ENCODE measurements at regions not wholly inside any gene's neighbourhood (a gene's known extent, or its start where the extent isn't known, plus 50 kb on each side); places are given as distances from the start of the nearest gene placed in this dataset.

- Histone ChIP-seq H3K23ac (ENCODE audit: low read depth, low read length, poor library complexity) (no peak overlapping the region), H4K8ac (ENCODE audit: low read depth, low read length) (no peak overlapping the region), H3K4me1 (ENCODE audit: control insufficient read depth in 2 of 2, insufficient read depth in 1 of 2, low read depth in 1 of 2, low read length in 2 of 2) (no peaks in the 10 kb centered on the region), H3K14ac (ENCODE audit: low read length) (no peak overlapping the region), H4K91ac (ENCODE audit: low read depth, low read length, poor library complexity) (no peak overlapping the region), H3K9ac (ENCODE audit: low read depth, low read length, poor library complexity) (no peak overlapping the region), H3K4me2 (ENCODE audit: insufficient read depth, low read length, poor library complexity, severe bottlenecking) (no peak overlapping the region), H3K9me3 (replicated peaks in 1 of 2; ENCODE audit: control insufficient read depth in 2 of 2, insufficient read depth in 1 of 2, low read depth in 1 of 2, low read length in 2 of 2) (no peaks in the 10 kb centered on the region), H3K27ac (replicated peaks; ENCODE audit: low read length) (no peak overlapping the region), H2BK15ac (ENCODE audit: low read length) (no peak overlapping the region), H3K18ac (ENCODE audit: low read length) (no peak overlapping the region), H2AK5ac (ENCODE audit: low read depth, low read length) (no peak overlapping the region), H3K4me3 (ENCODE audit: low read length in 2 of 2) (no peak overlapping the region), H2BK120ac (ENCODE audit: low read depth, low read length) (no peak overlapping the region), H3K79me1 (ENCODE audit: low read depth, low read length) (no peaks in the 10 kb centered on the region), H2BK12ac (ENCODE audit: low read length) (no peak overlapping the region), H2BK5ac (ENCODE audit: low read length) (no peak overlapping the region), H3K36me3 (replicated peaks in 1 of 2; ENCODE audit: control insufficient read depth in 2 of 2, insufficient read depth in 2 of 2, low read length in 2 of 2) (no peaks in the 10 kb centered on the region), H2AFZ (ENCODE audit: low read length) (no peak overlapping the region), H3K4ac (ENCODE audit: low read length) (no peak overlapping the region), H3K27me3 (ENCODE audit: control insufficient read depth in 3 of 3, insufficient read depth in 3 of 3, low read depth in 1 of 3, low read length in 3 of 3) (no peaks in the 10 kb centered on the region)
- WGBS, 2 donors (ENCODE audit: extremely low coverage in 2 of 2, insufficient read length in 2 of 2, insufficient replicate concordance in 1 of 2), result no CpG with 5 or more reads among the region's 1 CpG
- no peak for DNase-seq (ENCODE audit: low spot score)
These were observed 239.7 kb downstream of the HLX start for GRCh38 chr1:221118938-221119320.

DNA sequence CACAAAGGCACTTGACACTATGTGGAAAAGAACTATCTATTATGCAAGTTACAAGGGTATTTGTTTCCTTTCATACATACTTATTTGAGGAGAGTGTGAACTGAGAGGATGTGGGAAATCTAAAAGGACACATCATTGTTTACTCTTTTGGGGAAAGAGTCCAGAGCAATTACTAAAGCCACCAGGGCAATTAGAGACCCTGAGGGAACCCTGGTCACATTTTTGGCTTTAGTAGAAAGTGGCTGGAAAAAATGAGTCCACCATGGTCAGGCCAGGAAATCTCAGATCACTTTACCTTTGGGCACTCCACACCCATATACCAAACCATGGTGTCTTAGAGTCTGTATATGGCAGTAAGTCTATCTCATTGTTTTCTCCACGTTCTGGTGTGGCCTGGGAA lies 243.3 kb downstream of the HLX start:
- Histone ChIP-seq H4K91ac (ENCODE audit: low read depth, low read length, poor library complexity) (no peak overlapping the region), H2AK5ac (ENCODE audit: low read depth, low read length) (no peak overlapping the region), H3K36me3 (replicated peaks in 1 of 2; ENCODE audit: control insufficient read depth in 2 of 2, insufficient read depth in 2 of 2, low read length in 2 of 2) (no peaks in the 10 kb centered on the region), H3K9ac (ENCODE audit: low read depth, low read length, poor library complexity) (no peak overlapping the region), H2BK12ac (ENCODE audit: low read length) (no peak overlapping the region), H3K14ac (ENCODE audit: low read length) (no peak overlapping the region), H2BK120ac (ENCODE audit: low read depth, low read length) (no peak overlapping the region), H2BK5ac (ENCODE audit: low read length) (no peak overlapping the region), H3K4ac (ENCODE audit: low read length) (no peak overlapping the region), H2BK15ac (ENCODE audit: low read length) (no peak overlapping the region), H2AFZ (ENCODE audit: low read length) (no peak overlapping the region), H3K27me3 (ENCODE audit: control insufficient read depth in 3 of 3, insufficient read depth in 3 of 3, low read depth in 1 of 3, low read length in 3 of 3) (no peaks in the 10 kb centered on the region), H4K8ac (ENCODE audit: low read depth, low read length) (no peak overlapping the region), H3K4me1 (ENCODE audit: control insufficient read depth in 2 of 2, insufficient read depth in 1 of 2, low read depth in 1 of 2, low read length in 2 of 2) (no peaks in the 10 kb centered on the region), H3K9me3 (replicated peaks in 1 of 2; ENCODE audit: control insufficient read depth in 2 of 2, insufficient read depth in 1 of 2, low read depth in 1 of 2, low read length in 2 of 2) (no peaks in the 10 kb centered on the region), H3K27ac (replicated peaks; ENCODE audit: low read length) (no peak overlapping the region), H3K4me3 (ENCODE audit: low read length in 2 of 2) (no peak overlapping the region), H3K79me1 (ENCODE audit: low read depth, low read length) (no peaks in the 10 kb centered on the region), H3K4me2 (ENCODE audit: insufficient read depth, low read length, poor library complexity, severe bottlenecking) (no peak overlapping the region), H3K18ac (ENCODE audit: low read length) (no peak overlapping the region), H3K23ac (ENCODE audit: low read depth, low read length, poor library complexity) (no peak overlapping the region)
- DNase-seq (ENCODE audit: low spot score), result no peak
- WGBS, 2 donors (ENCODE audit: extremely low coverage in 2 of 2, insufficient read length in 2 of 2, insufficient replicate concordance in 1 of 2), result no CpG with 5 or more reads among the region's 1 CpG

DNA sequence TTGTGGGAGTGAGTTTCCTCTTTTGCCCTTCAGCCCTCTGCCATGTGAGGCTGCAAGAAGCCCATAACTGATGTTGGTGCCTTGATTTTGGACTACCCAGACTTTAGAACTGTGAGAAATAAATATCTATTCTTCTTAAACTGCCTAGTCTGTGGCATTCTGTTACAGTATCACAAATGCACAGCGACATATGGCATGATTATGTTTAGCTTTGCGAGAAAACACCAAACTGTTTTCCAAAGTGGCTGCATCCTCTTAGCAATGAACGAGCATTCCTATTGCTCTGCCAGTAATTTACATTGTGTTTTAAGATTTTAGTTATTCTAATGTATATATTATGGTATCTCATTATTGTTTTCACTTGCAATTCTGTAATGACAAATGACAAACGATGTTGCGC lies 246.7 kb downstream of the HLX start:
- H2AFZ ChIP-seq (ENCODE audit: low read length), result no peak overlapping the region
- H2BK120ac ChIP-seq (ENCODE audit: low read depth, low read length), result no peak overlapping the region
- H2BK5ac ChIP-seq (ENCODE audit: low read length), result no peak overlapping the region
- no peak overlapping the region for H3K14ac ChIP-seq (ENCODE audit: low read length)
- H3K4me2 ChIP-seq (ENCODE audit: insufficient read depth, low read length, poor library complexity, severe bottlenecking), result no peak overlapping the region
- DNase-seq (ENCODE audit: low spot score), result no peak
- no peaks in the 10 kb centered on the region for H3K79me1 ChIP-seq (ENCODE audit: low read depth, low read length)
- no peaks in the 10 kb centered on the region for H3K27me3 ChIP-seq (ENCODE audit: control insufficient read depth in 3 of 3, insufficient read depth in 3 of 3, low read depth in 1 of 3, low read length in 3 of 3)
- H3K18ac ChIP-seq (ENCODE audit: low read length), result no peak overlapping the region
- no peak overlapping the region for H4K8ac ChIP-seq (ENCODE audit: low read depth, low read length)
- H3K23ac ChIP-seq (ENCODE audit: low read depth, low read length, poor library complexity), result no peak overlapping the region
- H2BK12ac ChIP-seq (ENCODE audit: low read length), result no peak overlapping the region
- no peak overlapping the region for H3K27ac ChIP-seq (replicated peaks; ENCODE audit: low read length)
- no peaks in the 10 kb centered on the region for H3K36me3 ChIP-seq (replicated peaks in 1 of 2; ENCODE audit: control insufficient read depth in 2 of 2, insufficient read depth in 2 of 2, low read length in 2 of 2)
- H2BK15ac ChIP-seq (ENCODE audit: low read length), result no peak overlapping the region
- no peaks in the 10 kb centered on the region for H3K4me1 ChIP-seq (ENCODE audit: control insufficient read depth in 2 of 2, insufficient read depth in 1 of 2, low read depth in 1 of 2, low read length in 2 of 2)
- no peak overlapping the region for H3K4ac ChIP-seq (ENCODE audit: low read length)
- no peak overlapping the region for H4K91ac ChIP-seq (ENCODE audit: low read depth, low read length, poor library complexity)
- no peak overlapping the region for H2AK5ac ChIP-seq (ENCODE audit: low read depth, low read length)
- no peak overlapping the region for H3K9ac ChIP-seq (ENCODE audit: low read depth, low read length, poor library complexity)
- H3K4me3 ChIP-seq (ENCODE audit: low read length in 2 of 2), result no peak overlapping the region
- no peaks in the 10 kb centered on the region for H3K9me3 ChIP-seq (replicated peaks in 1 of 2; ENCODE audit: control insufficient read depth in 2 of 2, insufficient read depth in 1 of 2, low read depth in 1 of 2, low read length in 2 of 2)
- no CpG with 5 or more reads among the region's 5 CpGs for WGBS, 2 donors (ENCODE audit: extremely low coverage in 2 of 2, insufficient read length in 2 of 2, insufficient replicate concordance in 1 of 2)

DNA sequence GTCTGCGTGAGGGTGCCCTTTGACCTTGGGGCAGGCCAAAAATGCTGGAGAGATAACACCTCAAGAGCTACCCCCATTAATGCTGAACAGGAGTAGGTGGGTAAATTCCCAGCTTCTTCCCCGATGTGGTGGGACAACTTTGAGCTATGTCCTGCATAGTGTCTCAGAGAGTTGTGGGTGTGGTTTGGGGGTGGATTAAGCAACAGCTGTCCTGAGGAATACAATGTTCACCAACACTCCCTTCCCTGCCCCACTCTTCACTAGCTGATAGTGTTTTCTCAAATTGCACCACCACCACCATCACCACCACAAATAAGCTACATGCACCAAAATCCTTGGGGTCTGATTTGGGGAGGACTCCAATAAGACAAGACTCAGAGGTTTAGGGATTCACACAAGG lies 258.4 kb downstream of the HLX start:
- no peaks in the 10 kb centered on the region for H3K79me1 ChIP-seq (ENCODE audit: low read depth, low read length)
- no peak for DNase-seq (ENCODE audit: low spot score)
- WGBS, 2 donors (ENCODE audit: extremely low coverage in 2 of 2, insufficient read length in 2 of 2, insufficient replicate concordance in 1 of 2), result no CpG with 5 or more reads among the region's 2 CpGs
- H3K27me3 ChIP-seq (ENCODE audit: control insufficient read depth in 3 of 3, insufficient read depth in 3 of 3, low read depth in 1 of 3, low read length in 3 of 3), result no peaks in the 10 kb centered on the region
- no peak overlapping the region for H3K4me3 ChIP-seq (ENCODE audit: low read length in 2 of 2)
- no peak overlapping the region for H3K4ac ChIP-seq (ENCODE audit: low read length)
- H2BK12ac ChIP-seq (ENCODE audit: low read length), result no peak overlapping the region
- no peak overlapping the region for H3K18ac ChIP-seq (ENCODE audit: low read length)
- no peak overlapping the region for H3K23ac ChIP-seq (ENCODE audit: low read depth, low read length, poor library complexity)
- H3K14ac ChIP-seq (ENCODE audit: low read length), result no peak overlapping the region
- no peak overlapping the region for H2BK15ac ChIP-seq (ENCODE audit: low read length)
- H3K9me3 ChIP-seq (replicated peaks in 1 of 2; ENCODE audit: control insufficient read depth in 2 of 2, insufficient read depth in 1 of 2, low read depth in 1 of 2, low read length in 2 of 2), result no peaks in the 10 kb centered on the region
- no peak overlapping the region for H3K9ac ChIP-seq (ENCODE audit: low read depth, low read length, poor library complexity)
- no peak overlapping the region for H4K8ac ChIP-seq (ENCODE audit: low read depth, low read length)
- H4K91ac ChIP-seq (ENCODE audit: low read depth, low read length, poor library complexity), result no peak overlapping the region
- H3K4me2 ChIP-seq (ENCODE audit: insufficient read depth, low read length, poor library complexity, severe bottlenecking), result no peak overlapping the region
- H2BK5ac ChIP-seq (ENCODE audit: low read length), result no peak overlapping the region
- no peak overlapping the region for H2AFZ ChIP-seq (ENCODE audit: low read length)
- H3K4me1 ChIP-seq (ENCODE audit: control insufficient read depth in 2 of 2, insufficient read depth in 1 of 2, low read depth in 1 of 2, low read length in 2 of 2), result no peaks in the 10 kb centered on the region
- no peak overlapping the region for H2BK120ac ChIP-seq (ENCODE audit: low read depth, low read length)
- no peak overlapping the region for H2AK5ac ChIP-seq (ENCODE audit: low read depth, low read length)
- no peak overlapping the region for H3K27ac ChIP-seq (replicated peaks; ENCODE audit: low read length)
- no peaks in the 10 kb centered on the region for H3K36me3 ChIP-seq (replicated peaks in 1 of 2; ENCODE audit: control insufficient read depth in 2 of 2, insufficient read depth in 2 of 2, low read length in 2 of 2)

Measured in neuronal stem cell (in vitro differentiated cells).